ENCODE measurements at regions not wholly inside any gene's neighbourhood (a gene's known extent, or its start where the extent isn't known, plus 50 kb on each side); places are given as distances from the start of the nearest gene placed in this dataset.
"Not testable (repeated sequence)": the region's sequence is repeated elsewhere in the genome, so short reads cannot be mapped to it uniquely, and the experiment has no call there.

DNA sequence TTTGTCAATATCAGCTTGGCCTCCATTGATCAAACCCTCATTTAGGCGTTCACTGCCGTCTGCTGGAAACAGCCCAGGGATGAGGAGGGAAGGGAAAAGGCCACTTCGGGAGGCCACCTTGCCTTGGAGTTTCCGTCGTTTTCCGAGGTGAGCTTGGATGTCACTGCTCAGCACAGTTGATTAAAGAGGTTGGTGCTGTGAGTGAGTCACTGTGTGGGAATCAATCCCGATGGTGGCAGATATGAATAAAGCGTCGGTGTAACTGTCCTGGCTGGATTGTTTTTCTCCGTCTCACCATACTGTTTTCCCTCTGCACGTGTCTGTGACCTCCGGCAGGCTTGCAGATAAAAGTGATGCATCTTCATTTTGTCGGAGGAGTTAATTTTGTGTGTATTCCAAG is 148.1 kb downstream of the NPIPA7 start:
- H3K56ac ChIP-seq (ENCODE audit: extremely low read depth, insufficient read depth, low read length); H2BK20ac ChIP-seq (ENCODE audit: low read depth, low read length); H4K91ac ChIP-seq (ENCODE audit: insufficient read depth, low read depth, low read length); H3K27me3 ChIP-seq (ENCODE audit: control insufficient read depth, insufficient read depth, low read length); H2AFZ ChIP-seq (replicated peaks; ENCODE audit: low read length, poor library complexity); H2AK9ac ChIP-seq (replicated peaks; ENCODE audit: low read depth, low read length, poor library complexity); DNase-seq; H3K9ac ChIP-seq (ENCODE audit: low read depth, low read length); BruUV-seq (replicated peaks); in situ Hi-C loops (cut with MboI; ENCODE audit: low sequenced_read_pairs); H3K79me1 ChIP-seq (ENCODE audit: low read depth in 1 of 2, low read length in 2 of 2); H3K4ac ChIP-seq (ENCODE audit: low read depth, low read length); H3K9me3 ChIP-seq (ENCODE audit: control insufficient read depth, insufficient read depth, low read length); ATAC-seq (ENCODE audit: low read depth); H2BK5ac ChIP-seq (ENCODE audit: low read depth, low read length, poor library complexity, severe bottlenecking); H3K4me2 ChIP-seq (ENCODE audit: low read depth, low read length); H2BK15ac ChIP-seq (ENCODE audit: low read depth, low read length); H3K14ac ChIP-seq (replicated peaks; ENCODE audit: low read depth, low read length); H3K36me3 ChIP-seq (ENCODE audit: control insufficient read depth, insufficient read depth, low read length); dilution Hi-C loops (cut with HindIII; ENCODE audit: low sequenced_read_pairs, unreplicated experiment); H3K4me3 ChIP-seq (ENCODE audit: insufficient read depth, low read depth, low read length); H3K23ac ChIP-seq (ENCODE audit: low read depth, low read length); H4K20me1 ChIP-seq (ENCODE audit: insufficient read depth, low read length); CTCF ChIA-PET; H4K5ac ChIP-seq (ENCODE audit: low read depth, low read length); H3K9me1 ChIP-seq (ENCODE audit: insufficient read depth, low read length); POLR2A ChIA-PET (ENCODE audit: unreplicated experiment); H3K18ac ChIP-seq (ENCODE audit: low read depth, low read length); intact Hi-C loops (cut with micrococcal nuclease); H2AK5ac ChIP-seq (ENCODE audit: low read depth, low read length); H3K27ac ChIP-seq (ENCODE audit: insufficient read depth, low read length); H2BK120ac ChIP-seq (ENCODE audit: low read depth, low read length); H3K4me1 ChIP-seq (ENCODE audit: control insufficient read depth, insufficient read depth, low read length); H4K8ac ChIP-seq (ENCODE audit: low read depth in 2 of 2, low read length in 2 of 2): not testable (repeated sequence)
- WGBS, 2 experiments (ENCODE audit: extremely low coverage in 2 of 2, insufficient read length in 1 of 2), result no CpG with 5 or more reads among the region's 13 CpGs

DNA sequence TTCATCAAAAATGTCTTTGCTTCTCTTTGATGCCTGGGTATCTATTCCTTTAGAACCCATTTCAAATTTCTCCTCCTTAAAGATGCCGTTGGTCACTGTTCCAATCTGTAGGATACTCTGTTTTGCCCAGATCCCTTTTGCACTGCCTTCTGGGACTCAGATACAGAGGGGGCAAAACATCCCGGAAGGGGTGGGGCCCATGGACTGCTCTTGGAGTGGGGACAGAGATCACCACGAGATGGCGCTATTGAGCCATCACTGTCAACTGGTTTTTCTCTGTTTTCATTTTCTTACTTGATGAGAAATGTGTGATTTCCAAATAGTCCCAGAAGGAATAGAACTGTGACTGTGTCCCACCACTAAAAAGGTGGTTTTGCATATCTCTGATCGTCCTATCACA is 151.8 kb downstream of the NPIPA7 start:
- ATAC-seq (ENCODE audit: low read depth); H2AFZ ChIP-seq (replicated peaks; ENCODE audit: low read length, poor library complexity); H3K27me3 ChIP-seq (ENCODE audit: control insufficient read depth, insufficient read depth, low read length); H2BK15ac ChIP-seq (ENCODE audit: low read depth, low read length); POLR2A ChIA-PET (ENCODE audit: unreplicated experiment); H3K4me2 ChIP-seq (ENCODE audit: low read depth, low read length); H2BK5ac ChIP-seq (ENCODE audit: low read depth, low read length, poor library complexity, severe bottlenecking); H3K79me1 ChIP-seq (ENCODE audit: low read depth in 1 of 2, low read length in 2 of 2); H4K8ac ChIP-seq (ENCODE audit: low read depth in 2 of 2, low read length in 2 of 2); H2BK20ac ChIP-seq (ENCODE audit: low read depth, low read length); BruUV-seq (replicated peaks); in situ Hi-C loops (cut with MboI; ENCODE audit: low sequenced_read_pairs); H3K56ac ChIP-seq (ENCODE audit: extremely low read depth, insufficient read depth, low read length); H3K18ac ChIP-seq (ENCODE audit: low read depth, low read length); H3K9ac ChIP-seq (ENCODE audit: low read depth, low read length); H3K23ac ChIP-seq (ENCODE audit: low read depth, low read length); H3K4ac ChIP-seq (ENCODE audit: low read depth, low read length); dilution Hi-C loops (cut with HindIII; ENCODE audit: low sequenced_read_pairs, unreplicated experiment); intact Hi-C loops (cut with micrococcal nuclease); H3K4me3 ChIP-seq (ENCODE audit: insufficient read depth, low read depth, low read length); H3K4me1 ChIP-seq (ENCODE audit: control insufficient read depth, insufficient read depth, low read length); H2AK5ac ChIP-seq (ENCODE audit: low read depth, low read length); DNase-seq; H4K91ac ChIP-seq (ENCODE audit: insufficient read depth, low read depth, low read length); H2BK120ac ChIP-seq (ENCODE audit: low read depth, low read length); H3K9me1 ChIP-seq (ENCODE audit: insufficient read depth, low read length); H3K9me3 ChIP-seq (ENCODE audit: control insufficient read depth, insufficient read depth, low read length); H3K36me3 ChIP-seq (ENCODE audit: control insufficient read depth, insufficient read depth, low read length); H3K27ac ChIP-seq (ENCODE audit: insufficient read depth, low read length); H4K20me1 ChIP-seq (ENCODE audit: insufficient read depth, low read length); CTCF ChIA-PET; H2AK9ac ChIP-seq (replicated peaks; ENCODE audit: low read depth, low read length, poor library complexity); H4K5ac ChIP-seq (ENCODE audit: low read depth, low read length); H3K14ac ChIP-seq (replicated peaks; ENCODE audit: low read depth, low read length): not testable (repeated sequence)
- WGBS, 2 experiments (ENCODE audit: extremely low coverage in 2 of 2, insufficient read length in 1 of 2), result no CpG with 5 or more reads among the region's 5 CpGs
